ENCODE measurements at regions not wholly inside any gene's neighbourhood (a gene's known extent, or its start where the extent isn't known, plus 50 kb on each side); places are given as distances from the start of the nearest gene placed in this dataset.

DNA sequence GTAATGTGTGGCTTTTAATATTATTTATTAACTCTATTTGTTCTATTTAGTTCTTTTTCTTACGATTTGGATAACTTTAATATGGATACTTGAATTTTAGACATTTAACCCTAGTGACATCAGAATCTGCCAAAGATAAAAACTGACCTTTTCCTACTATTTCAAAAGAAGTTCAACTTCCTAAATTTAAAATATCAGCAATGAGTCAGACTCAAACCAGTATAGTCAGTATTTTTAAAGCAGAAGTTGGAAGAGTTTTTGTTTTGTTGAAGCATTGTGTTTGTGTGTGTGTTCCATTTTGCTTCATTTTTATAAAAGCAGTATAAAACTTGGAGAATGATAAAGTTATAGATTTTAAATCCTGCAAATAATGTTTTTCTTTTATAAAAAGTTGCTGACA is 251.8 kb upstream of the RASA1 start:
- TF ChIP-seq EP300 (IDR thresholded peaks at IDR 0.05; ENCODE audit: borderline replicate concordance) (no peak), YY1 (IDR thresholded peaks at IDR 0.05; ENCODE audit: low read depth) (no peak), NFIC (IDR thresholded peaks at IDR 0.05) (no peak), TEAD4 (IDR thresholded peaks at IDR 0.05) (no peak), EGR1 (IDR thresholded peaks at IDR 0.05) (no peak), TAF1 (IDR thresholded peaks at IDR 0.05; ENCODE audit: low read depth) (no peak), RAD21 (IDR thresholded peaks at IDR 0.05; ENCODE audit: low read depth) (no peak), FOXM1 (IDR thresholded peaks at IDR 0.05; ENCODE audit: borderline replicate concordance, low read depth) (no peak), CREB1 (IDR thresholded peaks at IDR 0.05; ENCODE audit: low read depth) (no peak)
- TF ChIP-seq, protein P1, sequence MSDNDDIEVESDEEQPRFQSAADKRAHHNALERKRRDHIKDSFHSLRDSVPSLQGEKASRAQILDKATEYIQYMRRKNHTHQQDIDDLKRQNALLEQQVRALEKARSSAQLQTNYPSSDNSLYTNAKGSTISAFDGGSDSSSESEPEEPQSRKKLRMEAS (IDR thresholded peaks at IDR 0.05), result no peak
- TF ChIP-seq, protein P2, sequence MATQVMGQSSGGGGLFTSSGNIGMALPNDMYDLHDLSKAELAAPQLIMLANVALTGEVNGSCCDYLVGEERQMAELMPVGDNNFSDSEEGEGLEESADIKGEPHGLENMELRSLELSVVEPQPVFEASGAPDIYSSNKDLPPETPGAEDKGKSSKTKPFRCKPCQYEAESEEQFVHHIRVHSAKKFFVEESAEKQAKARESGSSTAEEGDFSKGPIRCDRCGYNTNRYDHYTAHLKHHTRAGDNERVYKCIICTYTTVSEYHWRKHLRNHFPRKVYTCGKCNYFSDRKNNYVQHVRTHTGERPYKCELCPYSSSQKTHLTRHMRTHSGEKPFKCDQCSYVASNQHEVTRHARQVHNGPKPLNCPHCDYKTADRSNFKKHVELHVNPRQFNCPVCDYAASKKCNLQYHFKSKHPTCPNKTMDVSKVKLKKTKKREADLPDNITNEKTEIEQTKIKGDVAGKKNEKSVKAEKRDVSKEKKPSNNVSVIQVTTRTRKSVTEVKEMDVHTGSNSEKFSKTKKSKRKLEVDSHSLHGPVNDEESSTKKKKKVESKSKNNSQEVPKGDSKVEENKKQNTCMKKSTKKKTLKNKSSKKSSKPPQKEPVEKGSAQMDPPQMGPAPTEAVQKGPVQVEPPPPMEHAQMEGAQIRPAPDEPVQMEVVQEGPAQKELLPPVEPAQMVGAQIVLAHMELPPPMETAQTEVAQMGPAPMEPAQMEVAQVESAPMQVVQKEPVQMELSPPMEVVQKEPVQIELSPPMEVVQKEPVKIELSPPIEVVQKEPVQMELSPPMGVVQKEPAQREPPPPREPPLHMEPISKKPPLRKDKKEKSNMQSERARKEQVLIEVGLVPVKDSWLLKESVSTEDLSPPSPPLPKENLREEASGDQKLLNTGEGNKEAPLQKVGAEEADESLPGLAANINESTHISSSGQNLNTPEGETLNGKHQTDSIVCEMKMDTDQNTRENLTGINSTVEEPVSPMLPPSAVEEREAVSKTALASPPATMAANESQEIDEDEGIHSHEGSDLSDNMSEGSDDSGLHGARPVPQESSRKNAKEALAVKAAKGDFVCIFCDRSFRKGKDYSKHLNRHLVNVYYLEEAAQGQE (IDR thresholded peaks at IDR 0.05; ENCODE audit: low read depth), result no peak
- TF ChIP-seq, protein P3, sequence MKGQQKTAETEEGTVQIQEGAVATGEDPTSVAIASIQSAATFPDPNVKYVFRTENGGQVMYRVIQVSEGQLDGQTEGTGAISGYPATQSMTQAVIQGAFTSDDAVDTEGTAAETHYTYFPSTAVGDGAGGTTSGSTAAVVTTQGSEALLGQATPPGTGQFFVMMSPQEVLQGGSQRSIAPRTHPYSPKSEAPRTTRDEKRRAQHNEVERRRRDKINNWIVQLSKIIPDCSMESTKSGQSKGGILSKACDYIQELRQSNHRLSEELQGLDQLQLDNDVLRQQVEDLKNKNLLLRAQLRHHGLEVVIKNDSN (IDR thresholded peaks at IDR 0.05), result no peak
